ENCODE measurements at regions not wholly inside any gene's neighbourhood (a gene's known extent, or its start where the extent isn't known, plus 50 kb on each side); places are given as distances from the start of the nearest gene placed in this dataset.

GRCh38 chr10:88198023-88198422 lies 334.6 kb downstream of the PTEN start:
- Histone ChIP-seq H3K36me3 (ENCODE audit: control insufficient read depth in 2 of 2, insufficient read depth in 2 of 2, low read length in 1 of 2) (no peaks in the 10 kb centered on the region), H3K4me3 (ENCODE audit: low read length in 2 of 2) (no peak overlapping the region), H3K27me3 (ENCODE audit: control insufficient read depth in 2 of 2, insufficient read depth in 1 of 2, low read length in 1 of 2) (no peaks in the 10 kb centered on the region), H3K4me1 (ENCODE audit: control insufficient read depth in 2 of 2, insufficient read depth in 2 of 2, low read length in 2 of 2) (peaks cover 12 to 24% of the 10 kb centered on the region in 2 donors), H3K9me3 (ENCODE audit: control insufficient read depth in 2 of 2, insufficient read depth in 1 of 2, low read length in 1 of 2) (peaks cover 0 to 2% of the 10 kb centered on the region in 2 donors), H3K27ac (ENCODE audit: low read depth in 1 of 2, low read length in 1 of 2) (no peak overlapping the region)
- DNase-seq (ENCODE audit: low read depth in 6 of 9, low spot score in 9 of 9), result no peak
- WGBS, result 98% methylated on average over 3 of the region's 3 CpGs

GRCh38 chr10:88200312-88201032 lies 337.0 kb downstream of the PTEN start:
- no peaks in the 10 kb centered on the region for H3K36me3 ChIP-seq (ENCODE audit: control insufficient read depth in 2 of 2, insufficient read depth in 2 of 2, low read length in 1 of 2)
- WGBS, result 98% methylated on average over 3 of the region's 3 CpGs
- no peak overlapping the region for H3K4me3 ChIP-seq (ENCODE audit: low read length in 2 of 2)
- peaks cover 0 to 2% of the 10 kb centered on the region in 2 donors for H3K4me1 ChIP-seq (ENCODE audit: control insufficient read depth in 2 of 2, insufficient read depth in 2 of 2, low read length in 2 of 2)
- no peak for DNase-seq (ENCODE audit: low read depth in 6 of 9, low spot score in 9 of 9)
- no peak overlapping the region for H3K27ac ChIP-seq (ENCODE audit: low read depth in 1 of 2, low read length in 1 of 2)
- peaks cover 0 to 2% of the 10 kb centered on the region in 2 donors for H3K9me3 ChIP-seq (ENCODE audit: control insufficient read depth in 2 of 2, insufficient read depth in 1 of 2, low read length in 1 of 2)
- no peaks in the 10 kb centered on the region for H3K27me3 ChIP-seq (ENCODE audit: control insufficient read depth in 2 of 2, insufficient read depth in 1 of 2, low read length in 1 of 2)

- H3K27ac ChIP-seq (ENCODE audit: low read depth in 1 of 2, low read length in 1 of 2), result no peak overlapping the region
- H3K4me3 ChIP-seq (ENCODE audit: low read length in 2 of 2), result no peak overlapping the region
- 94% methylated on average over 2 of the region's 2 CpGs for WGBS
- H3K27me3 ChIP-seq (ENCODE audit: control insufficient read depth in 2 of 2, insufficient read depth in 1 of 2, low read length in 1 of 2), result no peaks in the 10 kb centered on the region
- no peaks in the 10 kb centered on the region for H3K4me1 ChIP-seq (ENCODE audit: control insufficient read depth in 2 of 2, insufficient read depth in 2 of 2, low read length in 2 of 2)
- H3K9me3 ChIP-seq (ENCODE audit: control insufficient read depth in 2 of 2, insufficient read depth in 1 of 2, low read length in 1 of 2), result no peaks in the 10 kb centered on the region
- H3K36me3 ChIP-seq (ENCODE audit: control insufficient read depth in 2 of 2, insufficient read depth in 2 of 2, low read length in 1 of 2), result no peaks in the 10 kb centered on the region
- no peak for DNase-seq (ENCODE audit: low read depth in 6 of 9, low spot score in 9 of 9)
These were observed 342.5 kb downstream of the PTEN start for GRCh38 chr10:88205842-88206446.

- Histone ChIP-seq H3K9me3 (ENCODE audit: control insufficient read depth in 2 of 2, insufficient read depth in 1 of 2, low read length in 1 of 2) (no peaks in the 10 kb centered on the region), H3K27me3 (ENCODE audit: control insufficient read depth in 2 of 2, insufficient read depth in 1 of 2, low read length in 1 of 2) (no peaks in the 10 kb centered on the region), H3K4me1 (ENCODE audit: control insufficient read depth in 2 of 2, insufficient read depth in 2 of 2, low read length in 2 of 2) (no peaks in the 10 kb centered on the region), H3K36me3 (ENCODE audit: control insufficient read depth in 2 of 2, insufficient read depth in 2 of 2, low read length in 1 of 2) (no peaks in the 10 kb centered on the region), H3K27ac (ENCODE audit: low read depth in 1 of 2, low read length in 1 of 2) (no peak overlapping the region), H3K4me3 (ENCODE audit: low read length in 2 of 2) (no peak overlapping the region)
- 96% methylated on average over 3 of the region's 3 CpGs for WGBS
- no peak for DNase-seq (ENCODE audit: low read depth in 6 of 9, low spot score in 9 of 9)
These were observed 343.7 kb downstream of the PTEN start for GRCh38 chr10:88207121-88207546.

GRCh38 chr10:88209231-88209630 lies 345.8 kb downstream of the PTEN start:
- H3K27ac ChIP-seq (ENCODE audit: low read depth in 1 of 2, low read length in 1 of 2), result no peak overlapping the region
- no peaks in the 10 kb centered on the region for H3K4me1 ChIP-seq (ENCODE audit: control insufficient read depth in 2 of 2, insufficient read depth in 2 of 2, low read length in 2 of 2)
- no peak for DNase-seq (ENCODE audit: low read depth in 6 of 9, low spot score in 9 of 9)

GRCh38 chr10:88209837-88210561 lies 346.6 kb downstream of the PTEN start:
- Histone ChIP-seq H3K9me3 (ENCODE audit: control insufficient read depth in 2 of 2, insufficient read depth in 1 of 2, low read length in 1 of 2) (no peaks in the 10 kb centered on the region), H3K4me3 (ENCODE audit: low read length in 2 of 2) (no peak overlapping the region), H3K27ac (ENCODE audit: low read depth in 1 of 2, low read length in 1 of 2) (no peak overlapping the region), H3K27me3 (ENCODE audit: control insufficient read depth in 2 of 2, insufficient read depth in 1 of 2, low read length in 1 of 2) (no peaks in the 10 kb centered on the region), H3K36me3 (ENCODE audit: control insufficient read depth in 2 of 2, insufficient read depth in 2 of 2, low read length in 1 of 2) (no peaks in the 10 kb centered on the region), H3K4me1 (ENCODE audit: control insufficient read depth in 2 of 2, insufficient read depth in 2 of 2, low read length in 2 of 2) (no peaks in the 10 kb centered on the region)
- DNase-seq (ENCODE audit: low read depth in 6 of 9, low spot score in 9 of 9), result no peak
- 99% methylated on average over 5 of the region's 5 CpGs for WGBS

More at GRCh38 chr10:88209231-88209630, 345.8 kb downstream of the PTEN start:
- WGBS, result over 99% methylated on average over 4 of the region's 4 CpGs
- Histone ChIP-seq H3K4me3 (ENCODE audit: low read length in 2 of 2) (no peak overlapping the region), H3K9me3 (ENCODE audit: control insufficient read depth in 2 of 2, insufficient read depth in 1 of 2, low read length in 1 of 2) (no peaks in the 10 kb centered on the region), H3K36me3 (ENCODE audit: control insufficient read depth in 2 of 2, insufficient read depth in 2 of 2, low read length in 1 of 2) (no peaks in the 10 kb centered on the region), H3K27me3 (ENCODE audit: control insufficient read depth in 2 of 2, insufficient read depth in 1 of 2, low read length in 1 of 2) (no peaks in the 10 kb centered on the region)

- no peak for DNase-seq (ENCODE audit: low read depth in 6 of 9, low spot score in 9 of 9)
- Histone ChIP-seq H3K4me3 (ENCODE audit: low read length in 2 of 2) (no peak overlapping the region), H3K4me1 (ENCODE audit: control insufficient read depth in 2 of 2, insufficient read depth in 2 of 2, low read length in 2 of 2) (no peaks in the 10 kb centered on the region), H3K9me3 (ENCODE audit: control insufficient read depth in 2 of 2, insufficient read depth in 1 of 2, low read length in 1 of 2) (no peaks in the 10 kb centered on the region), H3K36me3 (ENCODE audit: control insufficient read depth in 2 of 2, insufficient read depth in 2 of 2, low read length in 1 of 2) (no peaks in the 10 kb centered on the region), H3K27ac (ENCODE audit: low read depth in 1 of 2, low read length in 1 of 2) (no peak overlapping the region), H3K27me3 (ENCODE audit: control insufficient read depth in 2 of 2, insufficient read depth in 1 of 2, low read length in 1 of 2) (no peaks in the 10 kb centered on the region)
- WGBS, result 97% methylated on average over 1 of the region's 1 CpG
These were observed 347.8 kb downstream of the PTEN start for GRCh38 chr10:88211230-88211629.

GRCh38 chr10:88212069-88212468 lies 348.6 kb downstream of the PTEN start:
- no peak for DNase-seq (ENCODE audit: low read depth in 6 of 9, low spot score in 9 of 9)
- H3K27me3 ChIP-seq (ENCODE audit: control insufficient read depth in 2 of 2, insufficient read depth in 1 of 2, low read length in 1 of 2), result no peaks in the 10 kb centered on the region
- no peak overlapping the region for H3K27ac ChIP-seq (ENCODE audit: low read depth in 1 of 2, low read length in 1 of 2)
- H3K4me3 ChIP-seq (ENCODE audit: low read length in 2 of 2), result no peak overlapping the region
- no peaks in the 10 kb centered on the region for H3K36me3 ChIP-seq (ENCODE audit: control insufficient read depth in 2 of 2, insufficient read depth in 2 of 2, low read length in 1 of 2)
- no peaks in the 10 kb centered on the region for H3K9me3 ChIP-seq (ENCODE audit: control insufficient read depth in 2 of 2, insufficient read depth in 1 of 2, low read length in 1 of 2)
- peaks cover 3 to 5% of the 10 kb centered on the region in 2 donors for H3K4me1 ChIP-seq (ENCODE audit: control insufficient read depth in 2 of 2, insufficient read depth in 2 of 2, low read length in 2 of 2)

- H3K27me3 ChIP-seq (ENCODE audit: control insufficient read depth in 2 of 2, insufficient read depth in 1 of 2, low read length in 1 of 2), result no peaks in the 10 kb centered on the region
- no peak overlapping the region for H3K27ac ChIP-seq (ENCODE audit: low read depth in 1 of 2, low read length in 1 of 2)
- DNase-seq (ENCODE audit: low read depth in 6 of 9, low spot score in 9 of 9), result no peak
- peaks cover 3 to 8% of the 10 kb centered on the region in 2 donors for H3K4me1 ChIP-seq (ENCODE audit: control insufficient read depth in 2 of 2, insufficient read depth in 2 of 2, low read length in 2 of 2)
- WGBS, result 98% methylated on average over 6 of the region's 6 CpGs
- no peaks in the 10 kb centered on the region for H3K36me3 ChIP-seq (ENCODE audit: control insufficient read depth in 2 of 2, insufficient read depth in 2 of 2, low read length in 1 of 2)
- H3K4me3 ChIP-seq (ENCODE audit: low read length in 2 of 2), result no peak overlapping the region
- no peaks in the 10 kb centered on the region for H3K9me3 ChIP-seq (ENCODE audit: control insufficient read depth in 2 of 2, insufficient read depth in 1 of 2, low read length in 1 of 2)
These were observed 349.7 kb downstream of the PTEN start for GRCh38 chr10:88213065-88213605.

Measured in thymus (tissue), 11 donors.